HL-60 (cell line): ENCODE measurements at regions not wholly inside any gene's neighbourhood (a gene's known extent, or its start where the extent isn't known, plus 50 kb on each side); places are given as distances from the start of the nearest gene placed in this dataset.

ENCODE experiments used
- DNase-seq, 2 experiments: peaks; one replicate each; pipeline ENCODE4 v3.0.0-alpha.2; 2010 to 2020; ENCODE audit warnings: low read depth in 1 of 2, low spot score in 1 of 2
- H3K27ac ChIP-seq: fragments of 250-450 bp; sonication (Bioruptor Pico); replicated peaks from 2 replicates; pipeline ENCODE4 v1.5.1; 2020; ENCODE audit warnings: mild to moderate bottlenecking, moderate library complexity
- H3K27me3 ChIP-seq: fragments of 250-450 bp; sonication (Bioruptor Pico); 2 replicates; pipeline ENCODE4 v1.5.1; 2021; ENCODE audit warnings: mild to moderate bottlenecking, moderate library complexity; ENCODE audit not compliant: insufficient read depth, poor library complexity, severe bottlenecking
- H3K4me3 ChIP-seq: replicated peaks from 2 replicates; pipeline ENCODE4 v1.5.1; 2011; ENCODE audit warnings: mild to moderate bottlenecking, control low read depth, low read length; ENCODE audit not compliant: insufficient read depth
- CTCF ChIP-seq: IDR thresholded peaks from one replicate; pipeline ENCODE4 v1.5.1; 2011; ENCODE audit warnings: low read length, control low read depth, inconsistent platforms; ENCODE audit not compliant: insufficient read depth
- GABPA ChIP-seq: IDR thresholded peaks from 2 replicates; pipeline ENCODE4 v1.6.1; 2012; ENCODE audit warnings: low read depth
- POLR2AphosphoS5 ChIP-seq: IDR thresholded peaks from 2 replicates; pipeline ENCODE4 v1.6.1; 2012; ENCODE audit warnings: low read depth
- REST ChIP-seq: IDR thresholded peaks from 2 replicates; pipeline ENCODE4 v1.6.1; 2012; ENCODE audit warnings: low read depth; ENCODE audit not compliant: insufficient replicate concordance
- SPI1 ChIP-seq: IDR thresholded peaks from 2 replicates; pipeline ENCODE4 v1.6.1; 2012; ENCODE audit warnings: low read depth, mild to moderate bottlenecking, borderline replicate concordance

GRCh38 chr4:129561886-129562671 lies 466.1 kb downstream of the C4orf33 start:
- TF ChIP-seq SPI1 (no peak), POLR2AphosphoS5 (no peak), GABPA (no peak)
- Histone ChIP-seq H3K4me3 (no peak overlapping the region), H3K27ac (no peak overlapping the region), H3K27me3 (no peaks in the 10 kb centered on the region)
- no peak for DNase-seq

- H3K4me3 ChIP-seq: no peak overlapping the region
- no peak overlapping the region for H3K27ac ChIP-seq
- no peak for DNase-seq
- no peak for TF ChIP-seq GABPA
- no peak for TF ChIP-seq POLR2AphosphoS5
- TF ChIP-seq CTCF: no peak
- no peak for TF ChIP-seq REST
- TF ChIP-seq SPI1: no peak
- no peaks in the 10 kb centered on the region for H3K27me3 ChIP-seq
Observed at GRCh38 chr4:129565214-129565613, 469.3 kb downstream of the C4orf33 start.

GRCh38 chr4:129570326-129570725 lies 474.4 kb downstream of the C4orf33 start:
- Histone ChIP-seq H3K27me3 (no peaks in the 10 kb centered on the region), H3K27ac (no peak overlapping the region), H3K4me3 (no peak overlapping the region)
- DNase-seq: no peak
- no peak for TF ChIP-seq SPI1
- no peak for TF ChIP-seq GABPA
- TF ChIP-seq POLR2AphosphoS5: no peak
- no peak for TF ChIP-seq REST
- TF ChIP-seq CTCF: no peak

GRCh38 chr4:129578336-129578735 lies 482.4 kb downstream of the C4orf33 start:
- no peak for DNase-seq
- Histone ChIP-seq H3K27me3 (no peaks in the 10 kb centered on the region), H3K27ac (no peak overlapping the region), H3K4me3 (no peak overlapping the region)
- no peak for TF ChIP-seq REST
- no peak for TF ChIP-seq SPI1
- TF ChIP-seq POLR2AphosphoS5: no peak
- no peak for TF ChIP-seq GABPA
- no peak for TF ChIP-seq CTCF
